ENCODE measurements at regions not wholly inside any gene's neighbourhood (a gene's known extent, or its start where the extent isn't known, plus 50 kb on each side); places are given as distances from the start of the nearest gene placed in this dataset.

- TF ChIP-seq POLR2A (IDR thresholded peaks at IDR 0.05) (no peak), CTCF (IDR thresholded peaks at IDR 0.05) (no peak), POLR2AphosphoS5 (IDR thresholded peaks at IDR 0.05) (no peak)
Observed at GRCh38 chr10:52387744-52388143, 73.7 kb downstream of the DKK1 start.

Data from transverse colon (tissue), 4 donors.